GM10266 (cell line): ENCODE measurements at regions not wholly inside any gene's neighbourhood (a gene's known extent, or its start where the extent isn't known, plus 50 kb on each side); places are given as distances from the start of the nearest gene placed in this dataset.

Experiments
- DNase-seq: peaks from one replicate; pipeline ENCODE4 v3.0.0; 2012; ENCODE audit errors: extremely low spot score
- CTCF ChIP-seq: IDR thresholded peaks from 2 replicates; pipeline ENCODE4 v1.5.1; 2012; ENCODE audit warnings: mild to moderate bottlenecking, low read depth; ENCODE audit not compliant: control insufficient read depth, insufficient read depth; ENCODE audit errors: missing control alignments

DNA sequence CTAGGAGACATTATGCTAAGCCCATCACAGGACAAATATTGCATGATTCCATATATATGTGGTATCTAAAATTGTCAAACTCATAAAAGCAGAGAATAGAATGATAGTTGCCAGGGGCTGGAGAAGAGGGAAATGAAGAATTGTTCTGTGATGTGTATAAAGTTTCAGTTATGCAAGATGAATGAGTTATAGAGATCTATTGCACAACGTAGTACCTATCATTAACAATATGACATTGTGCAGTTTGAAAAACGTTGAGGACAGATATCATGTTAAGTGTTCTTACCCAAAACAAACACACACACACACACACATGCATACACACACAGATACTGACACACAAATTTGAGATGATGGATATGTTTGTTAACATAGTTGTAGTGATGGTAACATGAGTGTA lies 871.6 kb upstream of the GOT2 start:
- TF ChIP-seq CTCF = no peak
- DNase-seq = no peak

GRCh38 chr16:59604354-59604753 lies 870.2 kb upstream of the GOT2 start:
- DNase-seq = no peak
- no peak for TF ChIP-seq CTCF

DNA sequence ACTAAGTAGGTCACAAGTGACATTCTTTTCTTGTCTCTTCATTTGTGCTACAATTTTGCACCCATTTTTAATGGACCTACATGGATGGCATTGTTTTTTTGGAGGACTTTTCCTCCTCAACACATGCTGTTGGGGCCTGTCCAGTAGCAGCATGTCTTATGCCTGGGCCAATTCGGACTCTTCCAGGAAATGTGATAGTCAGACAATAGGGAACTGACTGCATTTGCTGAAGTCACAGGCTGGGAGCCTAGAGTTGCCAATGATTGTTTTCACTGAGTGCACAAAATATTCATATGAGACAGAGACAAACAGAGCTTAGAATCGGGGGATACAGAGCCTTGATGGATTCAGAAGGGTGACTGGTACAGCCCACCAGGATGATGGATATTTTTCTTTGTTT lies 867.3 kb upstream of the GOT2 start:
- no peak for TF ChIP-seq CTCF
- no peak for DNase-seq

- no peak for DNase-seq
- no peak for TF ChIP-seq CTCF
These were observed 863.2 kb upstream of the GOT2 start for GRCh38 chr16:59597269-59597668.

DNA sequence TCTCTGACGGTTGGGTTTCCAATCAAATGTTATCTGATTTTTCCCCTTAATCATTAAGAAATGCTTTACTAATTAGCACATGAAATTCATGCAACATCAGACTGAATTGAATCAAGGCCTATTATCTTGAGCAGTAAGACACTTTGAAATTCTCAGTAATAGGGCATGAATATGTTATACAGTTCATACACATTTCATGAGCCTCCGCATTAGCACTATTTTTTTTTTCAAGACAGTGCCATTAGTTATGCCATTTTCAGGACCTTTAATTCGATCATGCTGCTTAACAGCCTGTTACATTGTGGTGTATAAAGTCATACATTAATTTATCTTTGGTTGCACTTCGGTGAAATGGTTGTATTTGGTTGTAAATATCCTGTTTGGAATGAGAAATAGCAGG lies 862.6 kb upstream of the GOT2 start:
- TF ChIP-seq CTCF = no peak
- DNase-seq = no peak

- DNase-seq = no peak
- TF ChIP-seq CTCF = no peak
These were observed 859.1 kb upstream of the GOT2 start for GRCh38 chr16:59593194-59593661.

- no peak for TF ChIP-seq CTCF
- no peak for DNase-seq
These were observed 857.4 kb upstream of the GOT2 start for GRCh38 chr16:59591480-59591879.
